GM18868 (cell line): ENCODE measurements at regions not wholly inside any gene's neighbourhood (a gene's known extent, or its start where the extent isn't known, plus 50 kb on each side); places are given as distances from the start of the nearest gene placed in this dataset.

Source experiments
- ATAC-seq: cut with Tn5 transposase; IDR thresholded peaks from one replicate; pipeline ENCODE4 v1.9.1; 2021; ENCODE audit warnings: mild to moderate bottlenecking, moderate library complexity; ENCODE audit not compliant: unreplicated experiment

DNA sequence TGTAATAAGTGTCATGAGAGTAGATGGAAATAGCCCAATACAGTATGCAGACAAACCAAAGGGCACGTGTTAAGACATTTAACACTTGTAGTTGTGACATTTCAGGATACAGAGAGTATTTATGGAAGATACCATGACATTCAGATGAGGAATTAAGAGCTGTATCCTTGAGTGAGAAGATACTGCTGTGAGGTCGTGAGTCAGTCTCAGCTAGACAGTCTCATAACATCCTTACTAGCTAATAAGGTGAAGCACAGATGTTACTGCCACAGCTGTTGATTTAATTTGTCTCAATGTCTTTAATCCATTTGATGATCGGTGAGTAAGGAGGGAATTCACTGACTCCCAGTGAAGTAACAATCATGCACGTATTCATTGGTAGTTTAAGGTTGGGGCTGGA lies 288.0 kb upstream of the AKR1E2 start:
- no peak for ATAC-seq

DNA sequence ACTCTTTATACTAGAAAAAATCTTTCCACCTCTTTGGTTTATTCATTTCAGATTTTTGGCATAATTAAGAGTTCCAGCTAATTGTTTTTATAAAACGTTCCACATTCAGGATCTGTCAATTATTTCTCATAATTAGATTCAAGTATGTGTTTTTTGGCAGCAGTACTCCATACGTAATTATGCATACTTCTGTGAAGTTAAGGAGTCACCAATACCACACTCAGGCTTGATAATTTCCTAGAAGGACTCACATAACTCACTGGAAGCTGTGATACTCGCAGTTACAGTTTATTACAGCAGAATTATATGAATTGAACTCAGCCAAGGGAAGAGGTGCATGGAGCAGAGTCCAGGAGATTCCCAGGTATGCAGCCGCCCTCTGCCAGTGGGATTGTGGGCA lies 290.5 kb upstream of the AKR1E2 start:
- no peak for ATAC-seq

DNA sequence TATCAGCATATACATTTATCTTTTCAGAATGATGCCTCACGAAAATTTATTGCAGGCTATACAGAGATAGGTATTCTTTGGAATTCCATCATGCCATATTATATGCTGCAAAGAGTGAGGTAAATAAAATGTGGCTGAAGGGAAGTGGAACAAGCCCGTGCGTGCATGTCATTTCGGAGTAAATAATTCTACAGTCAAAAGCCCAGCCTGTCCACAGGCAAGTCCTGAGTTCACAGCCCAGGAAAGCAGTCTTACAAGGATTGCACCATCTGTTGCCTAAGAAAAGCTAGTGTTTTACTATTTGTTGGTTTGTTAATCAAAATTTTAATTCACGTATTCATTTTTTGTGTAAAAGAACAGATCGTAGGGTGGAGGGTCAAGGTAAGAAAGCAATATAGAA lies 292.4 kb upstream of the AKR1E2 start:
- no peak for ATAC-seq

DNA sequence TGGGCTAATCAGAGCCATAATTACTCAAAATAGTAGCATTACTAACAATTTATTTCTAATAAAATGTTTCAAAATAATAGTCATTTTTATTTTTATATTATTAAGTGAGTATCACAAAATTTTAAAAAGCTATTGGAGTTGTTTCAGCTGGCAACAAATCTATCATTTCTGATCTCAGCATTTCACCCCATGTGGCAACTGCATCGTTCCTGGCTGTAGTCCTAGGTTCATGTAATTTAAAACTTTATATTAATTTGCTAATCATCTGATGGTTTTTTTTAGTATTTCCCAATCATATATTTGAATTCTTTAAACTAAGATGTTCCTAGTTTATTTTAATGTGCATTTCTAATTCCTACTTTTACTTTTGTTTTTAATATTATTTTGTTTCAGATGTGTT lies 293.0 kb upstream of the AKR1E2 start:
- no peak for ATAC-seq

DNA sequence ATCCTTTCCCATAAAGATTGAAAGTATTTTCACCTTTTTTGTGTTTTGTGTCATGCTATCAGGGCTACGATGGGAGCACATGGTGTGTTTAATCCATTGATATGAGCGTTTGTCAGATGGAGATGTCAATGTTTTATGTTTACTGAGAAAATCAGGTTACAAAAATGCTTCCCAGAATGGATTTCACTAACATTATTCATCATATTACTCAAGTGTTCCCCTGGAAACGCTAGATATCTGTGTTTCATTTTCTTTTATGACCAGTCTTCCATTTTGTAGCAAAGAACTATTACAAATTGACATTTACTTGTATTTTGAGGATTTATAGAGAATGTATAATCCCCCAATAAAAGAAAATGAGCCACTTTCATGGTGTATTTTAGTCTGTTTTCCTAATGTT lies 293.5 kb upstream of the AKR1E2 start:
- ATAC-seq = no peak

DNA sequence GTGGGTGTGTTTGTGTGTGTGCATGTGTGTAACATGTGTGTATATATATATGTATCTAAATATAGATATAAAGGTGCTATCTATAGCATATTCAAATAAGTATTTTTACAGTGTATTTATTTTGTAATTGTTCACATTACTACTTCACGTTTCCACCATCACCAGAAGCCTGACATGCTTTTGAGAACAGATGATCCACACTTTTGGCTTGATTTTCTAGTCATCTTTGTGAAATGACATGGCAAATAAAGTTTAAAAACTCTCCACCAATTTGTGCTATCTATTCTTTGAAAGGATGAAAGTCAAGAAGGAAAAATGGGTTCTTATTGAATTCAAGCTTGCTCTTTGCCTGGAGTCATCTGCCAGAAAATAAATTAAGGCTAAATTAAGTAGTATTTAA lies 294.0 kb upstream of the AKR1E2 start:
- no peak for ATAC-seq

DNA sequence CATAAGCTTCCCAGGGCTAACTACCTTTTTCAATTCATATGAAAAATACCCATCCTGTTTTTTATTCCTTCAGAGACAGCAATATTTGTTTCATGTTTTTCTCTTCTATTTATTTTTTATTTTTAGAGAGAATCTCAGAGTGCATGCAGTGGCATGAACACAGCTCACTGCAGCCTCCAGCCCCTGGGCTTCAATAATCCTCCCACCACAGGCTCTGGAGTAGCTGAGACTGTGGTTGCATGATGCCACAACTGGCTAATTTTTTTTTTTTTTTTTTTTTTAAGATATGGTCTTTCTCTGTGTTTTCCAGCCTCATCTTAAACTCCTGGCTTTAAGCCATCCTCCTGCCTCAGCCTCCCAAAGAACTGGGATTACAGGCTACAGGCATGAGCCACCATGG lies 296.7 kb upstream of the AKR1E2 start:
- no peak for ATAC-seq

DNA sequence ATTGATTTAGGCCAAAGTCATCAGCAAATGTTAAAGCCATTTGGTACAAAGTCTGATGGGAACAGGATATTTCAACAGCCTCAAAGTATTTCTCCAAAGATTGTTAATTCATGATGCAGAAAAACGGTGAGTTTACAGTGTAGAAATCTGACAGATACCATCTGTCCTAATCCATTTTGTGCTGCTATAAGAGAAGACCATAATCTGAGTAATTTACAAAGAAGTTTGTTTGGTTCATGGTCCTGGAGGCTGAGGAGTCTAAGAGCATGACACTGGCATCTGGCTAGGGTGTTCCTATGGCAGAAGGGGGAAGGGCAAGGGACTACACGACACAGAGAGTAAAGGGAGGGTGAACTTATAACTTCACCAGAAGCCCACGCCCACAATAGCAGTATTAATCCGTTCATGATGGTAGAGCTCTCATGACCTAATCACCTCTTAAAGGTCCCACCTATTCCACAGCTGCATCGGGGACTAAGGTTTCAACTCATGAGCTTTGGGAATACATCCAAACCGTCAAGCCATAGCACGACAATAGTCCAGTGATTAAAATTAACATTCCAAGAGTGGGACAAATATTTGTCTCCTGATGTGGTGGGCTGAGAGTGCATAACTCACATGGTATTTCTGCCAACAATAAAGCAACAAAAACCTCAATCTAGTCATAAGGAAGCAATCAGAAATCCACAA lies 298.6 kb upstream of the AKR1E2 start:
- no peak for ATAC-seq

DNA sequence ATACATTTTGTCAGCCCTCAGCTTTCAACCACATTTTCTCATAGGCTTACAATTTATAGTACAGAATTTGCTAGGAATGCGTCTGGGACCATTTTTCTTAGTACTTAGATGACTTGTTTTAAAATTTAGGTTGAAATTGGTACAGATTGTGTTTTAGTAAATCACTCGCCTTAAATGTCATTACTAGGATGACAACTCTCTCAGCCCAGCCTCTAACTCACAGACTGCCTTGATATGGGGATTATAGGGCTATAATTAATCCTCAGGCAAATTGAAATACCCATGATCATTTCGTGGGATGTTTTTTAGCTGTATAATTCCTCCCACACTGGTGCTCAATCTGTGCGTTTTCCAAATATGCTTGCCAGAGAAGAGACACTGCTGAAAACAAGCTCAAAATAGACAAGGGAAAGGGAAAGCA lies 299.7 kb upstream of the AKR1E2 start:
- no peak for ATAC-seq

DNA sequence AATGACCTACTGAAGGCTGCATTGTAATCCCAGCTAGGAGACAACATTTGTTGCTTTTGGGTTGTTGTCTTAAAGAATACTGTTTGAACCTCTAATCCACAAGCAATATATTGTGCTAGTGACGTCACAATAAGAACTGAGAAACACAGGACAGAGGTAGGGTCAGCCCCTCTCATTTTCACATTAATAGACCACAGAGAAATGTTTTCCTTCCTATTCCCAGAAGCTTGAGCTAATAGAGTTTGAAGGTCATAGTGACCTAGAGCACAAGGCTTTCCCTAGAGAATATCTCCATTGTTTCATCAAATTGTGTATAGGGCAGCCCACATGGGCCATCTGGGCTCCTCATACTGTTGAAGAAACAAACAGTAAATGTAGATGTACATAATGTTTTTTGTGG lies 300.9 kb upstream of the AKR1E2 start:
- ATAC-seq = no peak

DNA sequence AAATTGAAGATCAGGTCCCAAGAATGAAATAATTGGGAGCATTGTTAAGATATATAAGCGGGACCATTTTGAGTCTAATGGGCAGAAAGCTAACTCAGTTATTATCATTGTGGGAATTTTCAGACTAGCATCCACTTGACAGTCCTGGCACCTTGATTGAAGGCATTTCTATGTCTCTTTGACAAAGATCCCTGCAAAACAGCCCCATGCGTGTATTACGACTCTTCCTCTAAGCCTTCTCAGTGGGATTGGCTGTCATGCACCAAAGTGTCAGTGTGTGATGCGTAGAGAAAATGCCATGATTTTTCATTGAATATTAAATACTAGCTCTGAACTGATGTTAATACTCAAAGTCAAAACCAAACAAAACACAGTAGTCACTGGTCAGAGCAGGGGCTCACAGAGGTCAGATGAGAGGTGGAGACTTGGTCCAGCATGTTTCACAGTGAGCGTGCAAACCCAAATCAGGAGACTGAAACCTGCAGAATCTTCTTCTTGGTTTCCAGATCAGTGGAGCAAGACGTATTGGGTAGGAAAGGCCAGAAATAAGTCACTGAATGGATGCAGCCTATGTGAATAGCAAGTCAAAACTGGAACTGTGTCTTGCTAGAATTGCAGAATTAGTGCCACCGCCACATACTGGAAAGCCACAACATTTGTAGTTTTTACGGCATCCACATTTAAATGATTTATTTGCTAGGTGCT lies 303.6 kb upstream of the AKR1E2 start:
- peak; percentile 84 for ATAC-seq

DNA sequence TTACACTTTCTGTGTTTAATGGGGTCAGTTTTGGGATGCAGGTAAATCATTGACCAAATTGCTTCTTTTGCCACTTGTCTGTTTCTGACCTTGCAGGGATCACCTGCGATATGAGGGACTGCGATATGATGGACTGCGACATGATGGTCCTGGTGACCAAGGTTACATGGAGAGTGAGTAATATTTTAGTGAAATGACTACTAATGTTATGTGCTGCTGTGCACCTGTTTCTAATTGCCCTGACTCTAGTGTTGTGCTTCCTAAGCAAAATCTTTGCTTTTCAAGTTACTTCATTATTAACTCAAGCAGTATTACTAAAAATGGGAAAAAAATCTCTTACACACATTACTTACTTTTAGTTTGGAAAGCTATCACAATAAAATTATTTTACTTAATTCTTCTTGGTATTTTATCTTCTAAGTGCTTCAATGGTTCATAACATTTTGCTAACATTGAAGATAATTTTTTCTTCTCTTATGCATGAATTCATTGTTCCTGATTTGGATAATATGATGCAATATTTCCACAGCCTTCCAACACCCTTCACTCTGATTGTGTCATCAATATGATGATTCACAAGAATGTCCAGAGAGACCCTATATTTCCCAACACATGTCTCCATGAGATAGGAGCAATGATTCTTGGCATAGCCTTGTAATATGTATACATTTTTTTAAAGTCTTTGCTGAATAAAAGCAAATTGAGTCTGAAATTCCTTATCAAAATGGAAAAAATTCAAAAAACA lies 306.2 kb upstream of the AKR1E2 start:
- no peak for ATAC-seq

DNA sequence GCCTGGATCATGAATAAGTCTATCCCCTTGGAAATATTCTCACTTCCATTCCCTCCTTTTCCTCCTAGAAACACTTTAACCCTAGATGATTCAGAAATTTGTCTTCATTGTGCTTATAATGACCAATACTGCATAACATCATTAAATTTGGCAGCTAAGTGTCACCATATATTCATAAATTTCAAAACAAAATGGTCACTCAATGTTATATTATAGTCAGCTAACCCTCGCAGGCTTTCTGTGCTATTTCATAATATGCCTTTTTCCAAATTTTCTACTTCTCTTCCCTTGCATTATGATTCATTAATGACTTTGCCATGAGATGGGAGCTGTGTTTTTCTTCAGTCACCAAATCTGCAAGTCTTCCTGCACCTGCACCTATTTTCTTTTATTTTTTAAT lies 308.3 kb upstream of the AKR1E2 start:
- no peak for ATAC-seq

DNA sequence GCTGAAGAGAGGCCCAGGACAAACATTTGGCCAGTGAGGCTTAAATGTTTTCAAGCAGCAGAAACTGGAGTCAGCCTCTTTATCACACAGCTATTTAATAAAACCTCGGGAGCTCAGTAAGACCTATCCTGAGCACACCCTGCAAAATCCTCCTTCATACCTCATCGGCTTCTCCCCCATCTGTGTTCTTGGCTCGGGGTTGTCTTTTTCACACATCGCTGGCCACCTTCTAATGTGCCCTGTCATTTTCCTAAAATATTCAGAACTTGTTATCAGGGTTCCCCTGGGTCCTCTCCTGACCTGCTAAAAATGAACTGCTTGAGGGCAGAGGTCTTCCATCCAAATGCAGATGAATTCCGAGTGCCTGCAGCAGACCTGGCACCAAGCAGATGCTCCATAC lies 310.3 kb upstream of the AKR1E2 start:
- ATAC-seq = no peak

DNA sequence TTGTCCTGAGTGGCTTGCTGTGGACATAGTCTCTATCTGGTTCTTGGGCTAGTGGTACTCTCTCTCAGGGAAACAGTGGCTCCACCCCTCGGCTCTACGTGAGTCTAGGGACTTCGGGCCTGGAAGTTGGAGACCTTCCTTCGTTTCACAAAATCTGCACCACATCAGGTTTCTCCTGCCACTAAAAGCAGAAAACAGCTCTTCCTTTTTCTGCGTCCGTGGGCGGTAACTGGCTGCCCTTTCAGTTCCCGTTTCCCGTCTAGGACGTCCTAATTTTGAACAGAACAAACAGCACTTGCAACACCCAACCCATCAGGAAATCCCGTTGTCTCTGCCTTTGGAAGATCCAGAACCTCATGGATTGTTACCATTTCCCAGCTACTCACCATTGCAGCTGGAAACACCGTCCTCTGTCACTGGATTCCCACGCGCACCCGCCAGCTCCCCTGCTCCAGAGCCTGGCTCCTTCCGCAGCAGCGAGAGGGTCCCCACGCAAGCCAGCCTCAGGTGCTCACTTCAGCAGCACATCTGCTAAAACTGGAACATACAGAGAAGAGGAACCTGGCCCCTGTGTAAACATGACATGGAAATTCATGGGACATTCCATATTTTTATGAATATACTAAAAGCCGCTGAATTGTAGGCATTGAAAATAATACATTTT lies 311.4 kb upstream of the AKR1E2 start:
- peak; percentile 79 for ATAC-seq

DNA sequence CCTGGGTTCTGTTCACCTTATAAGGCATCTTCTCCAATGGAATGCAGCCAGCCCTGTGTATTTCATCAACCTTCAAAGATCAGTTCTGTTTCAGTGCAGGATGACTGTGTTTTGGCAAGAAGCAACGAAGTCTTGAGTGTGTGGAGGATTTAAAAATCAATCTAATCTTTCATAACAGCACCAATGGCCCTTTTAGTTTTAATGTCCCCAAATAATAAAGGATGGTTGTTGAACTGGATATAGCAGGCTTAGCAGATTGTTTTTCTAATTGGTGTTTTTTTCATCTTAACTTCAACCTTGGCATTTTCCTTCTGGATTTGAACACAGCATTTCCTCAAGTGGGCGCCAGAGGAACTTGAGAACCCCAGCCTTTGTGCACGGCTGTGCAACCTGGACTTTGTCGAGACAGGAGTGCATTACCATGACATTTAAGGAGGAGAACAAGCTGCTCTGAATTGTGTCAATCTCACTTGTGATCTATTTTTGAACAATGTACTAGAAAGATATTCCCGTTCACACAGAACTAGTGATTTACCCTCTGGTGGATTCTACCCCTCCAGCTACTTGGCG lies 313.3 kb upstream of the AKR1E2 start:
- no peak for ATAC-seq

DNA sequence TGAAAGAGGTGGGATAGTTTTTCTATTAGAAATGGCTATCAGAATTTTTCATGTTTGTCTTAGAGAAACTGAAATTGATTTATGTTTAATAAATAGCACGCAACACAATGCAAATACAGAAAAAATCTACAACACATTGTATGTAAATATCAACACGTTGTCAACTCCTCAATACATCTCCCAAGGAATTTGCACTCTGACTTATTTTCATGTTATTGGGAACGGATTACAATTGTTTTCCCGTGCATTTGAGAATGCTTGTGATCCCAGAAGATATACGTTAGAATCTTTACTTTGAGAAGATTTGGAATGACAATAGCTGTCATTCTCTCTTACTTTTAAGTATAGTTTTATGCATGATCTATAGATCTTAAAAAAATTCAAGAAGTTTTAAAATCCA lies 313.8 kb upstream of the AKR1E2 start:
- ATAC-seq = no peak

DNA sequence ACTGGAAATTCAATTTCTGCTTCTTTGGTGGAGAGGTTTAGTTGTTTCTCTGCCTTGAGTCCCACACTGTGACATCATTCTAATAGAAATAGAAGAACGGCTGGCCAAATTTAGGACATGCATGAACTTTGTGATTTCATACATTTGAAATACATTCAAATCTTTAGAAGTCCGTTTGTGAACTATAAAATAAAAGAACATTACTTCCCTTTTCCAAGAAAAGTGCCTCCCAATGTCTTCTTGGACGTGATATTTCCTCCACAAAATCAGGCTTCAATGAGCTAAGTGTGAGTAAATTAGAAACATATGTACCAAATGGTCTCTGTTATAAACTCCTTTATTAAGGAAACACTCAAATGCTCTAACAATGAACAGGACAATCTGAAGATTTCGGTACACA lies 314.5 kb upstream of the AKR1E2 start:
- ATAC-seq = no peak

DNA sequence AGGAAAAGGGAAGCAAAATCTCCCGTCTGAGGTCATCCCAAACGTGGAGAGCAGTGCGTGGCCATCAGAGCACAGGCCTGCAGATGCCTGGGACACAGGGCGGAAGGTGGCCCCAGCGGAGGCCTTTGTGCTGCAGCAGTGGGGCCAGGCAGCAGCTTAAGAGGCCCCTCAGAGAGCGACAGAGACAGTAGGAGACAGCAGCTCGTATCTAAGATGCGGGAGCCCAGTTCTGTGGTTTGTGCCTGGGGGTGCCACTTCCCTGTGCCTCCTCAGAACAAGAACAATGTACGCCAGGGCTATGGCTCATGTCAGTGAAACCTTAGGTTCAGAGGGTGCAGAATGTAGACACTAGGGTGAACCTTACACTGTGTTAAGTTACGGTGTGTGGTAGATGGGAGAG lies 316.6 kb upstream of the AKR1E2 start:
- ATAC-seq = no peak

DNA sequence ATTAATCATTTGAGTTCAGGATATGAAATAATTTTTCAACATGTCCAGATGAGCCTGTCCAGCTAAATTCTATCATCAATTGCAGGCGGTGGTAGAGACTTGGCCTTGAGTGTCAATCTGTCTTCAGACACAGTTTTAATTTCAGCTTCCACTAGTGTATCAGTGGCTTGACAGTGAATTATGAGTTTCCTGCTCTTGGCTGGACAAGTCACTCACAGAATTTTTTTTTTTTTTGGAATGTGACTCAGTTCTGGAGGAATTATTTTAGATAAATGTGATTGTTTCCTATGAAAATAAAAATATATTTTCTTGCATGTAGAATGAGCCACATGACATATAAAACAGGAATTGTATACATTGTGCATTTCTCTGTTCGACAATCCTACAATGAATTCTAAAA lies 319.9 kb upstream of the AKR1E2 start:
- no peak for ATAC-seq

DNA sequence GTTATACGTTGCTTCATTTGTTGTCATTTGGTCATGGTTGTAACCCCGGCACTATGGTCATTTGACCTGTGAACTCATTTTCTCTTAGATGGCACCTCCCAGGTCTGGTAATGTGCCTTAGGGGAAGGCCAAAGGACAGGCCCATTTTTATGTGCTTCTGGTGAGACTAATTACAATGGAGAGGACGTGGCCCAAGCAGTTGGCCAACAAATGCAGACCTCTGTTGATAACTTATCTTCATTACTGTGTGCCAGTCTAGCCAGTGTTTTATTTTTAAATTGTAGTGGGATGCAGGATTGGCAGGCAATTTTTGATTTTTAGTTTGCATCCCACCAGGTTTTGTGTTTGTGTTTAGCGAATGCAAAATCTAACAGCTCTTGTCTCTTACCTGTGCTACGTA lies 321.5 kb upstream of the AKR1E2 start:
- no peak for ATAC-seq
